ENCODE measurements at regions not wholly inside any gene's neighbourhood (a gene's known extent, or its start where the extent isn't known, plus 50 kb on each side); places are given as distances from the start of the nearest gene placed in this dataset.

- Mint-ChIP-seq H3K9me3 (no peaks in the 10 kb centered on the region), H3K4me3 (no peak overlapping the region), H3K36me3 (ENCODE audit: low read depth) (no peaks in the 10 kb centered on the region), H3K27ac (no peak overlapping the region), H3K27me3 (no peaks in the 10 kb centered on the region), H3K4me1 (ENCODE audit: low read depth) (peaks cover 7% of the 10 kb centered on the region)
- DNase-seq: no peak
Observed at GRCh38 chr7:142602756-142603155, 146.5 kb upstream of the PRSS1 start.

DNA sequence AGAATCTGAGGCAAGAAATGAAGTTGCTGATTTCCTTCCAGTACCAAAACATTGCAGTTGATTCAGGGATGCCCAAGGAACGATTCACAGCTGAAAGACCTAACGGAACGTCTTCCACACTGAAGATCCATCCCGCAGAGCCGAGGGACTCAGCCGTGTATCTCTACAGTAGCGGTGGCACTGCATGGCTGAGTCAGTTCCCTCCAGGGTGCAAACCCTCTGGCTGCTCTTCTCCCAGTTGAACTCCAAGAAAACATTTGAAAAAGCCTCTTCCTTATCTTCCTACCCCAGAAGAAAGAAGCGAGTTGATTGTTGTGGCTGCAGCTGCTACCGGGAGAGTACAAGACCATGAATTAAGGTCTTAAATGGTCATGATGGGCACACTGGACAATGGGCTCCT lies 147.1 kb upstream of the PRSS1 start:
- no peak for DNase-seq
- Mint-ChIP-seq H3K4me1 (ENCODE audit: low read depth) (peaks cover 3% of the 10 kb centered on the region), H3K27me3 (no peaks in the 10 kb centered on the region), H3K36me3 (ENCODE audit: low read depth) (no peaks in the 10 kb centered on the region), H3K27ac (no peak overlapping the region), H3K9me3 (no peaks in the 10 kb centered on the region), H3K4me3 (no peak overlapping the region)

DNA sequence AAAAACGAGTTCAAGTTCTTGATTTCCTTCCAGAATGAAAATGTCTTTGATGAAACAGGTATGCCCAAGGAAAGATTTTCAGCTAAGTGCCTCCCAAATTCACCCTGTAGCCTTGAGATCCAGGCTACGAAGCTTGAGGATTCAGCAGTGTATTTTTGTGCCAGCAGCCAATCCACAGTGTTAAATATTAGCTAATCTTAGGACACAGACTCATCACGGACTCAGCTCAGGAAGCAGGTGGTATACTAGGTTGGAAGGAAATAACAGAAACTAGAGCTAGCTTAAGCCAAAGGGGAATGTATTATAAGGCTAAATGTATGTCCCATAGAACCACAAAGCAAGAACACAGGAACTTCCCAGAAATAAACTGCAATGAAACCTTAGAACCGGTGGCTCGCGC lies 151.0 kb upstream of the PRSS1 start:
- Mint-ChIP-seq H3K9me3 (no peaks in the 10 kb centered on the region), H3K27me3 (no peaks in the 10 kb centered on the region), H3K27ac (no peak overlapping the region)

GRCh38 chr7:142597547-142597946 lies 151.7 kb upstream of the PRSS1 start:
- no peak for DNase-seq
- Mint-ChIP-seq H3K9me3 (no peaks in the 10 kb centered on the region), H3K27ac (no peak overlapping the region), H3K36me3 (ENCODE audit: low read depth) (no peaks in the 10 kb centered on the region), H3K27me3 (no peaks in the 10 kb centered on the region), H3K4me1 (ENCODE audit: low read depth) (no peaks in the 10 kb centered on the region), H3K4me3 (no peak overlapping the region)

More for the DNA sequence above, 151.0 kb upstream of the PRSS1 start:
- H3K4me1 Mint-ChIP-seq (ENCODE audit: low read depth): no peaks in the 10 kb centered on the region
- no peak overlapping the region for H3K4me3 Mint-ChIP-seq
- DNase-seq: no peak
- H3K36me3 Mint-ChIP-seq (ENCODE audit: low read depth): no peaks in the 10 kb centered on the region

GRCh38 chr7:142595816-142596516 lies 153.3 kb upstream of the PRSS1 start:
- Mint-ChIP-seq H3K27ac (no peak overlapping the region), H3K9me3 (no peaks in the 10 kb centered on the region), H3K4me3 (no peak overlapping the region), H3K4me1 (ENCODE audit: low read depth) (no peaks in the 10 kb centered on the region), H3K36me3 (ENCODE audit: low read depth) (no peaks in the 10 kb centered on the region), H3K27me3 (no peaks in the 10 kb centered on the region)
- DNase-seq: no peak

- H3K9me3 Mint-ChIP-seq: no peaks in the 10 kb centered on the region
- no peaks in the 10 kb centered on the region for H3K4me1 Mint-ChIP-seq (ENCODE audit: low read depth)
- H3K36me3 Mint-ChIP-seq (ENCODE audit: low read depth): no peaks in the 10 kb centered on the region
- H3K27ac Mint-ChIP-seq: no peak overlapping the region
- DNase-seq: no peak
- no peak overlapping the region for H3K4me3 Mint-ChIP-seq
- H3K27me3 Mint-ChIP-seq: no peaks in the 10 kb centered on the region
Observed at GRCh38 chr7:142594078-142594477, 155.2 kb upstream of the PRSS1 start.

GRCh38 chr7:142593106-142593505 lies 156.2 kb upstream of the PRSS1 start:
- Mint-ChIP-seq H3K27me3 (no peaks in the 10 kb centered on the region), H3K27ac (no peak overlapping the region), H3K36me3 (ENCODE audit: low read depth) (no peaks in the 10 kb centered on the region), H3K9me3 (no peaks in the 10 kb centered on the region), H3K4me3 (peak overlapping the region; percentile 6), H3K4me1 (ENCODE audit: low read depth) (no peaks in the 10 kb centered on the region)
- DNase-seq: no peak

DNA sequence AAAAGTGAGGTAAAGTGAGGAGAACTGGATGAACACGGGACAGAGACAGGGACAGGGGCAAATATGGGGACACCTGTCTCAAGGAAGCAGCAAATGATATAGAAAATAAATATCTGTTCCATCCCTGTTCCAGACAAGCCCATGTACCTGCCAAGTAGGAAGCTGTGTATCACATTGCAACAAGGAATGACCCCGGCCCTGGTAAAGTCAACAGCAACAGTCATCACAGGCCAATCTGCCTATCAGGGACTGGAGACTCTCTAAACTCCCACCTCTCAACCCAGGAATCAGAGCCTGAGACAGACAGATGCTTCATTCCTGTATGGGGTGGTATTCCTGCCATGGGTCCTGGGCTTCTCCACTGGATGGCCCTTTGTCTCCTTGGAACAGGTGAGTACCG lies 156.6 kb upstream of the PRSS1 start:
- Mint-ChIP-seq H3K27ac (no peak overlapping the region), H3K4me1 (ENCODE audit: low read depth) (no peaks in the 10 kb centered on the region), H3K27me3 (no peaks in the 10 kb centered on the region), H3K36me3 (ENCODE audit: low read depth) (no peaks in the 10 kb centered on the region), H3K4me3 (peak overlapping the region; percentile 6), H3K9me3 (no peaks in the 10 kb centered on the region)
- DNase-seq: no peak

GRCh38 chr7:142592231-142592630 lies 157.0 kb upstream of the PRSS1 start:
- H3K9me3 Mint-ChIP-seq: no peaks in the 10 kb centered on the region
- H3K4me1 Mint-ChIP-seq (ENCODE audit: low read depth): peaks cover 3% of the 10 kb centered on the region
- no peaks in the 10 kb centered on the region for H3K36me3 Mint-ChIP-seq (ENCODE audit: low read depth)
- no peak overlapping the region for H3K4me3 Mint-ChIP-seq
- no peaks in the 10 kb centered on the region for H3K27me3 Mint-ChIP-seq
- DNase-seq: no peak
- H3K27ac Mint-ChIP-seq: no peak overlapping the region

GRCh38 chr7:142590830-142591457 lies 158.3 kb upstream of the PRSS1 start:
- no peaks in the 10 kb centered on the region for H3K27me3 Mint-ChIP-seq
- no peaks in the 10 kb centered on the region for H3K36me3 Mint-ChIP-seq (ENCODE audit: low read depth)
- H3K4me3 Mint-ChIP-seq: no peak overlapping the region
- H3K27ac Mint-ChIP-seq: no peak overlapping the region
- no peak for DNase-seq
- H3K4me1 Mint-ChIP-seq (ENCODE audit: low read depth): peaks cover 3% of the 10 kb centered on the region
- no peaks in the 10 kb centered on the region for H3K9me3 Mint-ChIP-seq

GRCh38 chr7:142590077-142590476 lies 159.2 kb upstream of the PRSS1 start:
- peaks cover 3% of the 10 kb centered on the region for H3K4me1 Mint-ChIP-seq (ENCODE audit: low read depth)

GRCh38 chr7:142587578-142588191 lies 161.6 kb upstream of the PRSS1 start:
- peak overlapping the region; percentile 27 for H3K27ac Mint-ChIP-seq
- H3K4me3 Mint-ChIP-seq: peak overlapping the region; percentile 21

More at GRCh38 chr7:142590077-142590476, 159.2 kb upstream of the PRSS1 start:
- DNase-seq: no peak
- no peaks in the 10 kb centered on the region for H3K27me3 Mint-ChIP-seq
- H3K9me3 Mint-ChIP-seq: no peaks in the 10 kb centered on the region
- no peak overlapping the region for H3K4me3 Mint-ChIP-seq
- H3K36me3 Mint-ChIP-seq (ENCODE audit: low read depth): no peaks in the 10 kb centered on the region
- no peak overlapping the region for H3K27ac Mint-ChIP-seq

GRCh38 chr7:142586611-142587010 lies 162.7 kb upstream of the PRSS1 start:
- H3K9me3 Mint-ChIP-seq: no peaks in the 10 kb centered on the region
- H3K4me3 Mint-ChIP-seq: no peak overlapping the region

More at GRCh38 chr7:142587578-142588191, 161.6 kb upstream of the PRSS1 start:
- no peak for DNase-seq
- Mint-ChIP-seq H3K4me1 (ENCODE audit: low read depth) (peaks cover 11% of the 10 kb centered on the region), H3K9me3 (no peaks in the 10 kb centered on the region), H3K27me3 (no peaks in the 10 kb centered on the region), H3K36me3 (ENCODE audit: low read depth) (no peaks in the 10 kb centered on the region)

GRCh38 chr7:142585425-142585824 lies 163.8 kb upstream of the PRSS1 start:
- no peaks in the 10 kb centered on the region for H3K27me3 Mint-ChIP-seq
- no peak overlapping the region for H3K4me3 Mint-ChIP-seq
- no peak overlapping the region for H3K27ac Mint-ChIP-seq
- H3K36me3 Mint-ChIP-seq (ENCODE audit: low read depth): no peaks in the 10 kb centered on the region
- peaks cover 27% of the 10 kb centered on the region for H3K4me1 Mint-ChIP-seq (ENCODE audit: low read depth)
- DNase-seq: no peak
- H3K9me3 Mint-ChIP-seq: no peaks in the 10 kb centered on the region

More at GRCh38 chr7:142586611-142587010, 162.7 kb upstream of the PRSS1 start:
- peaks cover 16% of the 10 kb centered on the region for H3K4me1 Mint-ChIP-seq (ENCODE audit: low read depth)
- H3K36me3 Mint-ChIP-seq (ENCODE audit: low read depth): no peaks in the 10 kb centered on the region
- no peak overlapping the region for H3K27ac Mint-ChIP-seq
- DNase-seq: no peak
- no peaks in the 10 kb centered on the region for H3K27me3 Mint-ChIP-seq

DNA sequence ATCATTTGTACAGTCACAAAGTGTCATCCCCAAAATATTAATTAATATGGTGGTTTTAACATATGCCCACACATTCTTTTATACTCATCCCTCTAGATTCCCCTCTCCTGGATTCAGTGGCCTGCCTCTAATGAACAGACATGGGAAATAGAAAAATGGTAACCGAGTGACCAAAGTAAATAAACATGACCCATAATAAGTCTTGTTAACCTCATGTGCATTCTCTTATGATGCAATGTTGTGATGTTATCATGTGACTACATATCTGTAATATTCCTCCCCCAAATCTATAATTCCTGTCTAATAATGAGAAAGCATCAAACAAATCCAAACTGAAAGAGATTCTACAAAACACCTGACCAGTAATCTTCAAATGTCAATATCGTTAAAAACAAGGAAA lies 164.5 kb upstream of the PRSS1 start:
- Mint-ChIP-seq H3K27me3 (no peaks in the 10 kb centered on the region), H3K4me1 (ENCODE audit: low read depth) (peaks cover 33% of the 10 kb centered on the region), H3K36me3 (ENCODE audit: low read depth) (no peaks in the 10 kb centered on the region), H3K9me3 (no peaks in the 10 kb centered on the region), H3K27ac (no peak overlapping the region), H3K4me3 (no peak overlapping the region)
- no peak for DNase-seq
